ENCODE measurements at regions not wholly inside any gene's neighbourhood (a gene's known extent, or its start where the extent isn't known, plus 50 kb on each side); places are given as distances from the start of the nearest gene placed in this dataset.

GRCh38 chr11:16484434-16484833 lies 128.1 kb upstream of the SOX6 start:
- WGBS (ENCODE audit: extremely low coverage, insufficient read length, low lambda C conversion rate), result no CpG with 5 or more reads among the region's 7 CpGs

More at GRCh38 chr11:16484434-16484833, 128.1 kb upstream of the SOX6 start:
- Histone ChIP-seq H3K4ac (ENCODE audit: low read depth, low read length) (no peak overlapping the region), H3T11ph (ENCODE audit: low read length) (no peak overlapping the region), H4K5ac (ENCODE audit: insufficient read length, low read depth, low read length) (no peak overlapping the region), H3K9ac (ENCODE audit: extremely low read depth, insufficient read length, low read length) (no peak overlapping the region), H2BK15ac (ENCODE audit: low read depth, low read length) (no peak overlapping the region), H4K91ac (ENCODE audit: insufficient read length, low read depth, low read length) (no peak overlapping the region), H3K79me1 (ENCODE audit: insufficient read depth, low read depth, low read length, poor library complexity, severe bottlenecking) (no peaks in the 10 kb centered on the region), H3K9me3 (ENCODE audit: control insufficient read depth, low read depth, low read length) (no peaks in the 10 kb centered on the region), H4K20me1 (ENCODE audit: control insufficient read depth, insufficient read depth, insufficient read length) (no peaks in the 10 kb centered on the region), H3K79me2 (ENCODE audit: insufficient read depth, low read length) (no peaks in the 10 kb centered on the region; the same call in 1 of the 2 replicates), H3K27me3 (ENCODE audit: insufficient read depth, low read length) (no peaks in the 10 kb centered on the region), H3K14ac (ENCODE audit: insufficient read depth, low read length) (no peak overlapping the region), H2AK5ac (ENCODE audit: insufficient read length, low read length) (no peak overlapping the region), H3K4me2 (ENCODE audit: insufficient read depth, insufficient read length, low read length) (no peak overlapping the region), H2BK20ac (ENCODE audit: low read depth, low read length, poor library complexity, severe bottlenecking) (no peak overlapping the region), H2BK5ac (ENCODE audit: insufficient read length, low read length) (no peak overlapping the region), H4K8ac (replicated peaks; ENCODE audit: insufficient read length, low read depth, low read length) (no peak overlapping the region), H3K23me2 (ENCODE audit: insufficient read length, low read depth, low read length, poor library complexity, severe bottlenecking) (no peaks in the 10 kb centered on the region), H2AFZ (ENCODE audit: low read length) (no peak overlapping the region), H3K23ac (ENCODE audit: insufficient read length, low read depth, low read length) (no peak overlapping the region), H2BK12ac (ENCODE audit: insufficient read length, low read depth, low read length) (no peak overlapping the region), H2BK120ac (ENCODE audit: low read depth, low read length, poor library complexity, severe bottlenecking) (no peak overlapping the region), H3K27ac (ENCODE audit: insufficient read length, low read depth, low read length) (no peak overlapping the region), H3K4me1 (ENCODE audit: insufficient read depth, low read length) (no peaks in the 10 kb centered on the region), H3K56ac (ENCODE audit: insufficient read length, low read depth, low read length) (no peak overlapping the region), H3K18ac (ENCODE audit: insufficient read length, low read depth, low read length) (no peak overlapping the region)
- Mint-ChIP-seq H3K4me1 (no peaks in the 10 kb centered on the region), H3K4me3 (no peak overlapping the region), H3K36me3 (ENCODE audit: insufficient read depth in 1 of 3, low read depth in 3 of 3) (no peaks in the 10 kb centered on the region; a peak in 1 of 7 replicates), H3K9me3 (no peaks in the 10 kb centered on the region), H3K27ac (no peak overlapping the region), H3K27me3 (ENCODE audit: low read depth) (peaks cover 4% of the 10 kb centered on the region)
- TF ChIP-seq, protein P1, sequence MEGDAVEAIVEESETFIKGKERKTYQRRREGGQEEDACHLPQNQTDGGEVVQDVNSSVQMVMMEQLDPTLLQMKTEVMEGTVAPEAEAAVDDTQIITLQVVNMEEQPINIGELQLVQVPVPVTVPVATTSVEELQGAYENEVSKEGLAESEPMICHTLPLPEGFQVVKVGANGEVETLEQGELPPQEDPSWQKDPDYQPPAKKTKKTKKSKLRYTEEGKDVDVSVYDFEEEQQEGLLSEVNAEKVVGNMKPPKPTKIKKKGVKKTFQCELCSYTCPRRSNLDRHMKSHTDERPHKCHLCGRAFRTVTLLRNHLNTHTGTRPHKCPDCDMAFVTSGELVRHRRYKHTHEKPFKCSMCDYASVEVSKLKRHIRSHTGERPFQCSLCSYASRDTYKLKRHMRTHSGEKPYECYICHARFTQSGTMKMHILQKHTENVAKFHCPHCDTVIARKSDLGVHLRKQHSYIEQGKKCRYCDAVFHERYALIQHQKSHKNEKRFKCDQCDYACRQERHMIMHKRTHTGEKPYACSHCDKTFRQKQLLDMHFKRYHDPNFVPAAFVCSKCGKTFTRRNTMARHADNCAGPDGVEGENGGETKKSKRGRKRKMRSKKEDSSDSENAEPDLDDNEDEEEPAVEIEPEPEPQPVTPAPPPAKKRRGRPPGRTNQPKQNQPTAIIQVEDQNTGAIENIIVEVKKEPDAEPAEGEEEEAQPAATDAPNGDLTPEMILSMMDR (conservative IDR thresholded peaks at IDR 0.05), result no peak
- DNase-seq, result no peak

All from H9 (cell line).